ENCODE measurements at regions not wholly inside any gene's neighbourhood (a gene's known extent, or its start where the extent isn't known, plus 50 kb on each side); places are given as distances from the start of the nearest gene placed in this dataset.

GRCh38 chr14:28676479-28676878 lies 90.1 kb upstream of the FOXG1 start:
- no peak for TF ChIP-seq EZH2 (IDR thresholded peaks at IDR 0.05)
- TF ChIP-seq POLR2AphosphoS5 (IDR thresholded peaks at IDR 0.05; ENCODE audit: borderline replicate concordance, low read depth, low read length), result no peak
